Stimulated activated CD8-positive, alpha-beta memory T cell treated with anti-CD3 and anti-CD28 coated beads, Interleukin-7, amount 100 ng/mL, for 48 hours (primary cell): ENCODE measurements at regions not wholly inside any gene's neighbourhood (a gene's known extent, or its start where the extent isn't known, plus 50 kb on each side); places are given as distances from the start of the nearest gene placed in this dataset.
"Not testable (repeated sequence)": the region's sequence is repeated elsewhere in the genome, so short reads cannot be mapped to it uniquely, and the experiment has no call there.

Source experiments
- DNase-seq, 2 donors: peaks; one replicate each; pipeline ENCODE4 v3.0.0-alpha.2; 2020; ENCODE audit warnings: low read depth in 1 of 2; ENCODE audit errors: extremely low read depth in 1 of 2

DNA sequence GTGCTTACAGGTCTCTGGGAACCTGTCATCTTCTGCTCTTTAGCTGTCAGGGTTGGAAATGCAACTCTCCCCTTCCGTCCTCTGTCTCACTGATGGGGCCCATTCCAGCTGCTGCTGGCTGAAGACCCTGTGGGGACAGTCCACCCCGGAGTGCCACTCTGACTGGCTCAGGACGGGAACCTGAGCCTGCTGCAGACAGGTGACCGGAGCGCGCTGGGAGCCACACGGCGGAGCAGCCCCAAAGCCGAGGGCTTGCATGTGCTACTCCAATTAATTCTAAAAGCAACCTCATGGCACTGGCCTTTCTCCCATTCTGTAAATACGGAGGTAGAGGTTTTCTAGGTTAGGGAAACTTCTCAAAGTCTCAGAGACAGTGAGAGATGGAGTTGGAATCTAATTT lies 223.5 kb upstream of the PITRM1 start:
- DNase-seq = no peak

DNA sequence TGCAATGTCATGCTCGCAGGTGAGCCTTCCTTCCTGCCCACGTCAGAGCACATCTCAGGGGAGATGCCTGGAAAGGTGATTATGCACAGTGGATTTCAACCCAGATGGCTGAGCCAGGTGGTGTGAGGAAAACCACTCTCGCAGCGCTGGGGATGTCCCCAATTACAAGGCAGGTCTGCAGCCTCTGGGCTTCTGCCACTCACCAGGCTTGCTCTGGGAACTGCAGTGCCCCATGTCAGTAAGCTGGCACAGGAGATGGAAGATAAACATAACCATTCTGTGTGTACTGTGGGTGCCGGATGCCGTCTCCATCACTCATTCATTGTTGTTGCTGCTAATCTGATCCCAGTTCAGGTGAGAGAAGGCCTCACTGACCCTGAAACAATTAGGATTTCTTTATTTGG lies 222.9 kb upstream of the PITRM1 start:
- no peak for DNase-seq

DNA sequence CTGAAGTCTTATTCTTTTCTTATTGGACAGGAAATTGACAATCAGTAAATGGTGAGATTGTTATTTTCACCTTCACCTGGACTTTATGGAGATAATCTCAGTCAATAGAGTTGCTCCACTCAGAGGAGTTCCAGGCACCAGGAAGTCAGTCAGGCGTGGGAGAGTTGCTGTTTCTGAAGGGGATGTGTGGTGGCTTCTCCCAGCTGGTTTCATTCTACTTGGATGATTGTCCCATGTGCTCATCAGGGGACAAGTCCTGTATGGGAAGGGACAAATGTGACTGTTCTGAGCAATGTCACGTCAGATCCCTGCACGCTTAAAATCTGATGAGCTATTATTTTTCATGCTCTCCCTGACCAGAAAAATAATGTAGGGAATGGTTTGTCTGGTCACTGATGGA lies 222.5 kb upstream of the PITRM1 start:
- DNase-seq = no peak

GRCh38 chr10:3393958-3394357 lies 221.4 kb upstream of the PITRM1 start:
- no peak for DNase-seq

DNA sequence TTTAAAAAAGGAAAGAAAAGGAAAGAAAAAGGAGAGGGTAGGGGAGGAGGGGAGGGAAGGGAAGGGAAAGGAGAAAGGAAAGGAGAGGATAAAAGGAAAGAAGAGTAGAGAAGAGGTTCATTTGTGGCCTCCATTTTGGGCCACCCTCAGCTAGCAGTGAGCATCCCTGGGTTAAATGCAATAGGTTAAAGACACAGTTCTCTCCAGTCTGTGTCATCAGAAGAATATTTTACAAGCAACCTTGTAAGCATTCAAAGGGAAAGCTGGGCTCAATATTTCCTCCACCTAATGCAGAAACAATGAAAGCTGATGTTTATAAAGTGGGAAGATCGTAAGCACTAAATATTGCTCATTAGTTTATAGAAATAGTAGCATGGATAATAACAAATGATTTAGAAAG lies 219.1 kb upstream of the PITRM1 start:
- DNase-seq = no peak

GRCh38 chr10:3389130-3389529 lies 216.5 kb upstream of the PITRM1 start:
- DNase-seq = no peak

GRCh38 chr10:3385487-3385886 lies 212.9 kb upstream of the PITRM1 start:
- DNase-seq = no peak

- DNase-seq = no peak
Observed at GRCh38 chr10:3382092-3382491, 209.5 kb upstream of the PITRM1 start.

- DNase-seq = no peak
Observed at GRCh38 chr10:3380406-3381050, 207.9 kb upstream of the PITRM1 start.

DNA sequence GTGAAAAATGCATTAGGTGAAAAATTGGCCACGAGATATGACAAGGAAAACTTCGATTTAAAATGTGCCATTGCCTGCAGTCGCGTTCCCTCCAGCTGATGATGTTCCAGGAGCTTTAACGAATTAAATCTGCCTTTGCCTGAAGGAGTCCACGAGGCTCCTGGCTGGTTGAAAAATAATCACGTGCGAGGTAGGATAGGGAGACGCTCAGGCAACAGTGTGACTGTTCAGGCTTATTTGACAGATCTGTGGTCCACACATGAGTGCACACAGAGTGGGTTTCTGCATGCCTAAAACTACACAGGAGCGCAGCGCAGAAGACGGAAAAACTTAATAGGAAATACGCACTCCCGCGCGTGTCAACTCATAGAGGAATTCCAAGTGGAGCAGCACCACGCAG lies 204.0 kb upstream of the PITRM1 start:
- DNase-seq = no peak

DNA sequence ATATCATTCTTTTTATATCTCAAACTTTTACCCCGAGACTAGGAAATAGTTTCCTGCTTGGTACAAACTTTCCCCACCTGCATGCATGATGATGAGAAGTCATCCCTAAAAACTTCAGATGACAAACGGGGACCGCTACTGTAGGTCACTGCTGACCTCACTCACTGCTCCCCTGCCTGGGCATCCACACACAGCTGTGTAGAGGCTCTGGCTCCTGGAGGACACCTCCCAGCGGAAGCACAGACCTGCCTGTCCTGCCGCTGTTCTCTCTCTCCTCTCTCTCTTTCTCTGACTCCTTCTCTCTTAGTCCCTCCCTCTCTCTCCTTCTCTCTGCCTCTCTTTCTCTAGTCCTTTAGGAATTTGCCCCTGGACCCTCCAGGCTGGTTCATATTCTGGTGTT lies 202.9 kb upstream of the PITRM1 start:
- DNase-seq = no peak

DNA sequence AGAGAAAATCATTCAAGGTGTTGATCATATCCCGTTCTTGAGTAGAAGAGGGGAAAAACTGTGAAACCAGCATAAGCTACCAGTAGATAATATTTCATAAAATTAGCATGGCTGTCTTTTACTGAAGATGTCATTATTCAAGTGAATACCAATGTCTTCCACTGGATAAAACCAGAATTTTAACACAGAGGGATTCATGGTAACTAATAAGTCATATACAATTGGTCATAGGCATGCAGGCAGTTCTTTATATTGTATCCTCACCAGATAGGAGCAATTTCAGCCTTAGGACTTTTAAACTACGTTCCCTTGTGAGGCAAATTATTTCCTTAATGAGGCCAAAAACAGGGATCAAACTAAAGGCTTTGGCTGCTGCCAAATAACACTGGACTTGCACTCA lies 202.3 kb upstream of the PITRM1 start:
- no peak for DNase-seq

GRCh38 chr10:3373374-3374027 lies 200.9 kb upstream of the PITRM1 start:
- DNase-seq = not testable (repeated sequence)

DNA sequence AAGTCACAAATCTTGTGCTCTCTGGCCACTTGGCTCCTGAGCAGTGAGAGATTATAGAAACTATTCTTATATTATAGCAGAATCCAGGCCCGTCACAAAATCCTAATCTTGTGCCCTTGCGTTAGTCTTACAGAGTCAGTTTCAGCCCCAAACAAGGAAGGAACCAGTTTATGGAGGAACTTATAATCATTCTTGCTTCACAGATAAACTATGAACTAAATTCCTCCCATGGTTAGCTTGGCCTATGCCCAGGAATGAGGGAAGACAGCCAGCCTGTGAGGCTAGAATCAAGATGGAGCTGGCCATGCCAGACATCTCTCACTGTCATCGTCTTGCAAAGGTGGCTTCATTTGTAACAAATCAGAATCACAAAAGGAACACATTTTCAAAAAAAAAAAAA lies 199.7 kb upstream of the PITRM1 start:
- DNase-seq = no peak

GRCh38 chr10:3371624-3372023 lies 199.0 kb upstream of the PITRM1 start:
- DNase-seq = not testable (repeated sequence)

- no peak for DNase-seq
Observed at GRCh38 chr10:3366735-3367405, 194.3 kb upstream of the PITRM1 start.

DNA sequence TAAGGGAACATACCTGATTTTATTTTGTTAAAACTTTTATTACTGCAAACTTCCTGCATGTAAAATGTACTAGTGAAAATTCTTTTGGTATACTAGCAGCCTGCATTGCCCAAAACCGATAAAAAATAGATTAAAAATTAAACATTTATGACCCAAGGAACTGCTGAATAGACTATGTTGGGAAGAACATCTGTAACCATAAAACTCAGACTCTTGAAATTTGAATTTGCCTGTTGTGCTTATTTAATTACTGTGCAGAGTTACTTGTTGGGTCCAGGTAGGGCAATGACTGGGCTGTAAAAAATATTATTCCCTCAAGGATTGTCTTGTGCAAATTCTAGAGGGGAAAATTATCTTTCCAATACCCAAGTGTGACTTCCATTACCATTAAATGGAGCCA lies 193.5 kb upstream of the PITRM1 start:
- no peak for DNase-seq

GRCh38 chr10:3365630-3366029 lies 193.0 kb upstream of the PITRM1 start:
- no peak for DNase-seq

DNA sequence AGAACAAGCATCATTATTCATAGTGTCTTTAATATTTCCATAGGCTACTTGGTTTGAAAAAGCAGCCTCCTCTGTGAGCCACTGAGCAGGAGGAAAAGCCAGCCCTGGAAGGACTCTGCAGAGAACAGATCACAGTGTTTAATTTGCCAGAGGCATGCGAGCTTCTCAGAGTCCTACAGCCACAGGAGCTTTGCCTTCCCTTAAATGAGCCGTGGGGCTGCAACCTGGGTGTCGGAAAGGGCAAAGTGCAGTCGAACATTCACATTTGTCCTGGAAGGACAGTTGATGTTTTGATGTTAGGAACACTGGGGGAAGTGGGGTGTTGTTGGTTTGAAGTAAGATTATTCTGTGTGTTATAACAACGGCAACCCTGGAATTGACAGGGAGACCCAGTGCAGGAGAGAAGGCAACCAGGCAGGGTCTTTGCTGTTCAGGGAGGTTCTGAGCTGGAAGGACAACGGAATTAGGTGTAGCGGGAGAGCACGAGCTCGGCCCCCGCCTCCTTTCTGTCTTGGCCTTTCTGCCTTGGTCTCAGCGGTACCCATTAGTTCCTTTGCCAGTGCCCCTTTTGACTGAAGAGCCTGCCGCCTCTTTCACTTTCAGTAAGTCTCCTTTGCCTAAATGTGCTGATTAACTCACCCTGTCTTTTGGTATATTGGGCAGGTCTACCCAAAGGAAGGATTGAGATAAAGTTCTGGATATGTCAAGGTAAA lies 192.3 kb upstream of the PITRM1 start:
- DNase-seq = no peak

DNA sequence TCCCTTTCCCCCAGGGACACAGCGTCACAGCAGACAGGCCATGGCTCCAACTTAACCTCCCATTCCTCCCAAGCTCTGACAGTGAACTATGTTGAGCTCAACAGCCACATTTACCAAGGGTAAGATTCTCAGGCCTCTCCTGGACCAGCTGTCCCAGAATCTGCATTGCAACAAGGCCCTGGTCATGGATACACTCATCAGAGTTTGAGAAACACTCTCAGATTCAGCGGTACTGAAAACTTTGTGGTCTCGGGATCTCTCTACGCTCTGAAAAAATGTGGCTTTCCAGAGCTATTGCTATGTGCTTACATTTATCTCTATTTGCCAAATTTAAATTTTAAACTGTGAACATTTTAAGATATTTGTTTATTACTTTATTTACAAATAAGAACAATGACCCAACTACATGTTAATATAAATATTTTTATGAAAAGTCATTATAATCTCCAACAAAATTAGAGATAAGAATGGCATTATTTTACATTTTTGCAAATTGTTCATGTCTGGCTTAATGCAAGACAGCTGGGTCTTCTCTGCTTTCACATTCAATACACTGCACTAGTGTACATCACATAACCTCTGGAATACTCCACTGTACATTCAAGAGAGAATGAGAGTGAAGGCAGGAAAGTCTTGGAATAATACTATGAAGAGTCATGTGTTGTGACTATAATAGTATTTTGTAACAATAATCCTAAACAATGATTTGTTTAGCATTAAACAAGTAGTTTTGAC lies 190.9 kb upstream of the PITRM1 start:
- DNase-seq = no peak

GRCh38 chr10:3362394-3362793 lies 189.8 kb upstream of the PITRM1 start:
- DNase-seq = no peak
